C4-2B (cell line): ENCODE measurements at regions not wholly inside any gene's neighbourhood (a gene's known extent, or its start where the extent isn't known, plus 50 kb on each side); places are given as distances from the start of the nearest gene placed in this dataset.

Experiments used
- H3K27ac ChIP-seq: fragments of 450-650 bp; 2 replicates; pipeline ENCODE4 v1.5.1; 2017
- ZFX ChIP-seq: fragments of 450-650 bp; IDR thresholded peaks from 2 replicates; pipeline ENCODE4 v1.6.1; 2017
- TF ChIP-seq, protein P1 (sequence below): fragments of 450-650 bp; conservative IDR thresholded peaks from 2 replicates; pipeline ENCODE4 v1.5.1; 2017; ENCODE audit warnings: mild to moderate bottlenecking

DNA sequence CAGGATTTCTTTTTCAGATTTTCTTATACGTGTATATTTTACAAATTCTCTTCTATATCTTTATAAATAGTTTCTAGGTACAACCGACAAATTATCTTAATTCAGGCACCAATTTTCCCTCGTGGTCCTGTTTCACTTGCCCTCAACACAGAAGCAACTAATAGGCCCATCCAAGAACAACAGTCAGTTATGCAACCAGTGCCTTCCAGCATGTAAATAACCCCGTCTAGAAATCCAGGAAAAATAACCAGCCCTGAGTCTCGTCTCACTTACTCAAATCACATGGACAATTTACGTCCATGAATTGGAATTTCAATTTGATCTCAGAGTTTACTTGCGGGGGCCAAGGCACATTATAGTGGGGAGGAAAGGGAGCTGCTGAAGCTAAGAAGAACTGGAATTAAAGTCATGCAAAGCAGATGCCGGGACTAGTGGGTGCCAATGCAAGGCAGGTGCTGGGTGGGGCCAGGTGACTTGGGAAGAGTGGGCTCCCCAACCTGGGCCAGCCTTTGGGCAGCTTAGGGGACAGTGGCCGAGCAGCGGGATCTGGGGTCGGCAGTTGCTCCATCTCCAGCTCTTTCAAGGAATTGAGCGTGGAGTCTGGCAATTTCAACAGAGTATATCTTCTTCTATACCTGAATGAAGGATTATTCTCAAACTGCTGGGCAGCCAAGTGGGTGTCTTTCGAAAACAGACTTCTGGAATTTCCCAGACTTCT lies 121.7 kb downstream of the EDN3 start:
- TF ChIP-seq, protein P1, sequence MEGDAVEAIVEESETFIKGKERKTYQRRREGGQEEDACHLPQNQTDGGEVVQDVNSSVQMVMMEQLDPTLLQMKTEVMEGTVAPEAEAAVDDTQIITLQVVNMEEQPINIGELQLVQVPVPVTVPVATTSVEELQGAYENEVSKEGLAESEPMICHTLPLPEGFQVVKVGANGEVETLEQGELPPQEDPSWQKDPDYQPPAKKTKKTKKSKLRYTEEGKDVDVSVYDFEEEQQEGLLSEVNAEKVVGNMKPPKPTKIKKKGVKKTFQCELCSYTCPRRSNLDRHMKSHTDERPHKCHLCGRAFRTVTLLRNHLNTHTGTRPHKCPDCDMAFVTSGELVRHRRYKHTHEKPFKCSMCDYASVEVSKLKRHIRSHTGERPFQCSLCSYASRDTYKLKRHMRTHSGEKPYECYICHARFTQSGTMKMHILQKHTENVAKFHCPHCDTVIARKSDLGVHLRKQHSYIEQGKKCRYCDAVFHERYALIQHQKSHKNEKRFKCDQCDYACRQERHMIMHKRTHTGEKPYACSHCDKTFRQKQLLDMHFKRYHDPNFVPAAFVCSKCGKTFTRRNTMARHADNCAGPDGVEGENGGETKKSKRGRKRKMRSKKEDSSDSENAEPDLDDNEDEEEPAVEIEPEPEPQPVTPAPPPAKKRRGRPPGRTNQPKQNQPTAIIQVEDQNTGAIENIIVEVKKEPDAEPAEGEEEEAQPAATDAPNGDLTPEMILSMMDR: no peak
- H3K27ac ChIP-seq: no peak overlapping the region

DNA sequence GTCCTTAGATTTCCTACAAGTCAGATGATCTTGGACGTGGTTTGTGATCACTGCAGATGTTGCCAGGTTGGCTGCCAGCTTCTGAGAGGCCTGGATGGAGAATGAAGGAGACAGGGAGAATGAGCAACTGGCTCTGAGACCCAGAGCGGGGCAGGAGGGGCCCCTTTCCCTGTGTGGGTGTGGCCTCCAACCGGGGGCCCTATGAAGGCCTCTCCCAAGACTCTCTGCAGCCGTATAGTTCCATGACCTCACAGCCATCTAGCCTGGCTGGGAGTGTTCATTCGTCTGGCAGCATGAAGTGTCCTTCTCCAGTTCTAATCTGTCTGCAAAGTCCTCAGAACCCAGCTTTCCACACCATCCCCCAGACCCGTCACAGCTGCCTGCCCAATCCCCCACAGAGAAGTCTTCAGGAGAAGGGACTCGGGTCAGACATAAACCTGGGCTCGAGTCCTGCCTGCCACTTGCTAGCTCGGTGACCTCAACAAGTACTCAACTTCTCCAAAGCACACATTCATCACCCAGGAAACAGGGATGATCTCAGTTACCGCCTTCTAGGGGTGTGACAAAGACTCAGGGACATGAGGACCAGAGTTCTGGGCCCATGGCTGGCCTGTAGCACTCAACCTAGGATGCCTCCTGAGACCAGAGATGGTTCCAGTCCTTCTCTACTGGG lies 122.6 kb downstream of the EDN3 start:
- no peak for TF ChIP-seq ZFX
- TF ChIP-seq, protein P1: no peak
- no peak overlapping the region for H3K27ac ChIP-seq

DNA sequence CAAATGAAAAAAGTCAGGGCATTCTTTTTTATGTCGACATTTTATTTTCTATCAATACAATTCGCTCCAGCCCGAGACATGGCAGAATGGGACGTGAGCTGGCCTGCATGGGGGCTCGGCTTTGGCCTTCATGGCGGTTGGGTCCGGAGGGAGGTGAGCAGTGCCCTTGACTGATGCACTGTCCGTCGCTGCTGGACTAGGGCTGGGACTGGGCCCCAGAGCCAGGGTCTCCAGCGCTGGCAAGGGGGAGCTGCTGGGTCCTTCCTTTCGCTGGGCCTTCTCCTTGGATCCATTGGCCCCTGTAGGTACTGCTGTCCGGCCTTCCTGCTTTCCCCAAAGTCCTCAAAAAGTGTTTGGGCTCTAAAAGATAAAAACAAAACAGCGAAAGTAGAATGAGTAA lies 124.6 kb downstream of the EDN3 start:
- TF ChIP-seq ZFX: no peak
- TF ChIP-seq, protein P1: no peak
- no peak overlapping the region for H3K27ac ChIP-seq

DNA sequence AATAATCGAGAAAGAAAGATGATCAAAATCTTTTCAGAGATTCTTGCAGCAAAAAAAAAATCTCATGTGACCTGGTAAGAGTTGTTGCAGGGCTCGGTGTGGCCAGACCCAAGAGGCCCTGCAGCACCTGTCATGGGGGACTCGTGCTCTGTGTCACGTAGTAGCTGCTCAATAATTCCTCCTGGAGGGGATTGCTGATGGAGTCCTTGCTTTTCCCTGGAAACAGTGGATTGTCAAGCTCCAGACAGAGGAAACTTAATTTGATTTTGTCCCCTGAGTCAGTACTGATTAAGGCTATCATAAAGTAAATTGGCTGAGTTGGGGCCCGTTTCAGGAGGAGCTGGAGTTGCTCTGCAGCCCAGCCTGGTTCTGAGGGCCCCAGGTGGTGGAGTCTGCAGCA lies 125.2 kb downstream of the EDN3 start:
- no peak overlapping the region for H3K27ac ChIP-seq
- TF ChIP-seq, protein P1: no peak
- TF ChIP-seq ZFX: no peak

DNA sequence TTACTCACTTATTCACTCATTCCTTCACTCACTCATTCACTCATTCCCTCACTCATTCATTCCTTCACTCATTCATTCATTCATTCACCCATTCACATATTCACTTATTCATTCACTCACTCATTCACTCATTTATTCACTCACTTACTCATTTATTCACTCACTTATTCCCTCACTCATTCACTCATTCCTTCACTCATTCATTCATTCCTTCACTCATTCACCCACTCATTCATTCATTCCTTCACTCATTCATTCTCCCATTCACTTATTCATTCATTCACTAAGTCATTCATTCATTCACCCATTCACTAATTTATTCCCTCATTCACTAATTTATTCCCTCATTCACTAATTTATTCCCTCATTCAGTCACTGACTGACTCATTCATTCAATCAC lies 127.6 kb downstream of the EDN3 start:
- TF ChIP-seq ZFX: no peak
- TF ChIP-seq, protein P1: no peak
- H3K27ac ChIP-seq: no peak overlapping the region

DNA sequence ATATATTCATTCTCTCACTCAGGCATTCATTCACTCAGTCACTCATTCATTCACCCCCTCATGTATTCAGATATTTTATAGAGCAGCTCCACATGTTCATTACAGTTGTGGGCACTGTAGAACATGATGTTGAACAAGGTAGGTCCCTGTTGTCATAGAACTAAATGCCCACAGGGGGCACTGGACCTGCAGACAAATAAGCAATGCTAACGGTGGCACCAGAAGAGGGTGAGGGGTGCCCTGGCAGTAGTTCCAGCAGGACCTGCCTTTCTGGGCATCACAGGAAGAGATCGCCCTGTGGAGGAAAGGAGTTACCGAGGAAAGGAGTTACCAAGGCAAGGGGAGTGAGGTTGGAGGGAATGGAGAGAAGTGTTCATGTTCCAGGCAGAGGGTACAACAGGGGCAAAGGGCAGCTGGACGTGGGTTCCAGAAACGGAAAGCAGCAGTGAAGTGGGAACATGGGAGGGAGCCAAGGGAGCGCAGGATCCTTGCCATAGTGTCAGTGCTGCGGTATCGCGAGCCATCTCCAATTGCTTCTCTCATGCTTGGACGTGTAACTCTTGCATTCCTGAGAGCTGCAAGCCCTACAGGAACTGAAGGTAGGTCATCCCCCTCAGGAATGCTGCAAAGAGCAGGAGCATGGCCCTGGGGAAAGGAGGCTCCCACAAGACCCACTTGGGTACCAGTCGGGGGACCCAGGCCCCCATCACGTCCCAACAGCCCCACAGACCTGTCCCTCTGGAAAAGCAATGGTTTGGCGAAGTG lies 128.2 kb downstream of the EDN3 start:
- no peak for TF ChIP-seq ZFX
- TF ChIP-seq, protein P1: peak; percentile 53

DNA sequence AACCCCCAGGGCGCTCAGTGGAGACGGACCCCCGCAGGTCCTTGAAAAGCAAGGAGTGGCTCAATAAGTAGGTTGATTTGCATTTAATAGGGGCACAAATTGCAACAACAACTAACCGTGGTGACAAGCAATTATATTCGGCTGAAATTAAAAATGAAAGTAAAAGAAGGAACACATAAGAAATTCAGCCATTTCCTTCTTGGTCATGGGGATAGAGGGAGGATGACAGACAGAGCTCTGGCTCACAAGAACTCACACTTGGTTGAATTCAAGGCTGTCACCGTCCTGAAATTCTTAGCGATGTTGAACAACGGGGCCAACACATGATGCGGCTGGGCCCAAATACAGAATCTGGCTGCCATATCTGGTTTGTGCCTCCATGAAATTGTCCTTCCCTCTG lies 129.0 kb downstream of the EDN3 start:
- TF ChIP-seq, protein P1: no peak
- TF ChIP-seq ZFX: no peak
- no peak overlapping the region for H3K27ac ChIP-seq

More for the DNA sequence above, 128.2 kb downstream of the EDN3 start:
- no peak overlapping the region for H3K27ac ChIP-seq
